ENCODE measurements at regions not wholly inside any gene's neighbourhood (a gene's known extent, or its start where the extent isn't known, plus 50 kb on each side); places are given as distances from the start of the nearest gene placed in this dataset.

DNA sequence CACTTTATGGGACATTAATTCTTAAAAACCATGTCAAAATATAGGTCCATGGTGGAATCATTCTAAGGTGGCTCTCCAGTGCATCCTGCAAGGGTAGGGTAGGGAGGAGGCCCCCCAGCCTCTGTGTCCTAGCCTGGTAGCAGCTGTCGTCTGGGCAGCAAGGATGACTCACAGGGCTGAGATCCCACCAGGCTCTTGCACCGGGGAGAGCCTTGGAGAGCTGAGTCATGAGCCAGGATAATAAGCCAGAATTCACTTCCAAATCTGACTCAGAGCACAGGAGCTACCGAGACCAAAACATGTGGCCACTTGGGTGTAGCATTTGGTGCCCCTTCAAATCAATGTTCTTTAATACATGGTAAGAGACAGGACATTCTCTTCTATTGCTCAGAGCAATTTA lies 298.5 kb downstream of the NEBL start:
- H3K36me3 ChIP-seq (ENCODE audit: control insufficient read depth, insufficient read depth, low read length) = no peaks in the 10 kb centered on the region
- POLR2A ChIA-PET = no interaction called here
- H3K27me3 ChIP-seq (ENCODE audit: control insufficient read depth, insufficient read depth, low read length) = no peaks in the 10 kb centered on the region
- TF ChIP-seq CTCF (IDR thresholded peaks at IDR 0.05; ENCODE audit: insufficient read depth, low read depth, low read length) = no peak
- DNase-seq (ENCODE audit: low read depth) = no peak
- CTCF ChIA-PET = no interaction called here
- no peak overlapping the region for H3K4me3 ChIP-seq (ENCODE audit: low read depth, low read length)

DNA sequence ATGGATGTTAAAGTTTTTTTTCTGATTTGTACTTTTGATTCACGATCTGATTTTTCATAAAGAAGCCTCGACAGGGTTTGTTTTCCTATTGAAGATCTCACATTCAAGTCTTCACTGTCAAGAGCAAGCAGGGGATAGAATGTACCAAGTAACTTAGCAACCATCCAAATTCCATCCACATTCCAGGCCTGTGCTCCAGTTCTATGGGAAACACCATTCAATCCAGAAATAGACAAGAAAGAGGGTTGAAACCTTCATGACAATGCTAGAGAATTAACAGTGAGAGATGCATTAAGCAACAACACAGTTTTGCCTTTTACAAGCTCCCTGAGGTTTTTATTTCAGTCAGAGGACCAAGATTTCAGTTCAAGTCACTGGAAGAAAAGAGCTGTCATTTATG lies 300.2 kb downstream of the NEBL start:
- Histone ChIP-seq H3K4me3 (ENCODE audit: low read depth, low read length) (no peak overlapping the region), H3K27me3 (ENCODE audit: control insufficient read depth, insufficient read depth, low read length) (no peaks in the 10 kb centered on the region), H3K36me3 (ENCODE audit: control insufficient read depth, insufficient read depth, low read length) (no peaks in the 10 kb centered on the region)
- CTCF ChIA-PET = interaction anchor here (0.8 kb wide), 1 partner anchor 61 kb away, joined by 3 read pairs; no protein-coding TSS in a partner anchor
- DNase-seq (ENCODE audit: low read depth) = no peak
- POLR2A ChIA-PET = no interaction called here
- no peak for TF ChIP-seq CTCF (IDR thresholded peaks at IDR 0.05; ENCODE audit: insufficient read depth, low read depth, low read length)

DNA sequence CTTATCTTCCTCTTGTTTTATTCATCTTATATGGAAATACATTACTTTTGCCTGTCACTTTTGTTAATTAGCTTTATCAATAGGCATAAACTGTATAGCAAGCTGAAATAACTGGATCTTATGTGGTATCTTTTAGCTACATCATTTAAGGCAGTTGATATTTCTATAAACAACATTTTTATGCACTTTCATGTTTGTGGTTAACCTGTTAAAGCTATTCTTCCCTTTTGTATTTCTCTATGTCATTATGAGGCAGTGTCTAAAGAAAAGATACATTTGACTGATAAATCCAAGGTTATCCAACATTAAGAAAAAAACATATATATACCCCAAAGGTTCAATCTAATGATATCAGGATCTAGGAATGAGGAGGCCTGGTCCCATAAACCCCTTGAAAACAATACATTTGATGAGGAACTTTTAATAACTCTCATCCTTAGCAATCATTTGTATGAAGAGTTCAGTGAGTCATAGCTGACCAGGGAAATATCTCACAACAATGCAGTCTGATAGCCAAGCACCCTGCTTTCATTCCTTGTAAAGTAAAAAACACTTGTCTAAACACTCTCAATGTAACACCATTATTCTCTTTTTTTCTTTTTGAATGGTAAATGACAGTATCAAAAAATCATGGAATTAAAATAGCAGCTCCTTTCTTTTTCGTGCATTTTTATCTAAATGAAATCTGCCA lies 300.9 kb downstream of the NEBL start:
- CTCF ChIA-PET = interaction anchor here (0.8 to 1.0 kb wide), 2 partner anchors 15 to 61 kb away, joined by 3 read pairs; no protein-coding TSS in a partner anchor
- H3K36me3 ChIP-seq (ENCODE audit: control insufficient read depth, insufficient read depth, low read length) = no peaks in the 10 kb centered on the region
- TF ChIP-seq CTCF (IDR thresholded peaks at IDR 0.05; ENCODE audit: insufficient read depth, low read depth, low read length) = no peak
- no peak for DNase-seq (ENCODE audit: low read depth)
- no peak overlapping the region for H3K4me3 ChIP-seq (ENCODE audit: low read depth, low read length)
- POLR2A ChIA-PET = no interaction called here
- H3K27me3 ChIP-seq (ENCODE audit: control insufficient read depth, insufficient read depth, low read length) = no peaks in the 10 kb centered on the region

DNA sequence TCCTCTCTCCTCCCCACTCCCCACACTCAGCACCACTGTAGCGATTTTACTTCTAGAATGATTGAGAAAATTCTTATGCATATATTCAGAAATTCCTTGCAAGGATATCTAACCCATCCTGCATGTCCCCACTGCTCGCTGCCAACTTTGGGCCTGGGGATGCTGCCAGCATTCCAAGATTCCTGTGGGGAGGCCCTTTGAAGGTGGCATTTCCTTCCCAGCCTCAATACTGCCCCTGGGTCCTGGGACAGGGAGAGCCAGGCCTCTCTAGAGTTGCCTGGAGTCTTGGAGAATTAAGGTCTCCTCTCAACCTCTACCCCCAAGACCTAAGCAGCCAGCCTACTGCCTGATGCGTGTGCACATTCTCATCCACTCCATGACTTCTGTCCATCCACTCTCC lies 303.5 kb downstream of the NEBL start:
- no peak for DNase-seq (ENCODE audit: low read depth)
- no peak for TF ChIP-seq CTCF (IDR thresholded peaks at IDR 0.05; ENCODE audit: insufficient read depth, low read depth, low read length)
- no peaks in the 10 kb centered on the region for H3K36me3 ChIP-seq (ENCODE audit: control insufficient read depth, insufficient read depth, low read length)
- ChIA-PET POLR2A (no interaction called here), CTCF (no interaction called here)
- no peaks in the 10 kb centered on the region for H3K27me3 ChIP-seq (ENCODE audit: control insufficient read depth, insufficient read depth, low read length)
- H3K4me3 ChIP-seq (ENCODE audit: low read depth, low read length) = no peak overlapping the region

GRCh38 chr10:20582041-20582440 lies 315.1 kb downstream of the NEBL start:
- no peak for DNase-seq (ENCODE audit: low read depth)
- POLR2A ChIA-PET = no interaction called here
- TF ChIP-seq CTCF (IDR thresholded peaks at IDR 0.05; ENCODE audit: insufficient read depth, low read depth, low read length) = no peak
- H3K4me3 ChIP-seq (ENCODE audit: low read depth, low read length) = no peak overlapping the region
- CTCF ChIA-PET = interaction anchor here (0.8 kb wide), 1 partner anchor 14 kb away, joined by 3 read pairs; no protein-coding TSS in a partner anchor
- H3K36me3 ChIP-seq (ENCODE audit: control insufficient read depth, insufficient read depth, low read length) = no peaks in the 10 kb centered on the region
- no peaks in the 10 kb centered on the region for H3K27me3 ChIP-seq (ENCODE audit: control insufficient read depth, insufficient read depth, low read length)
